Omental fat pad (tissue), 3 donors: ENCODE measurements at regions not wholly inside any gene's neighbourhood (a gene's known extent, or its start where the extent isn't known, plus 50 kb on each side); places are given as distances from the start of the nearest gene placed in this dataset.

Experiments
- ATAC-seq: fragments of 150-250 bp; one replicate; pipeline ENCODE4 v1.9.1; 2016; ENCODE audit warnings: mild to moderate bottlenecking, moderate library complexity; ENCODE audit not compliant: low FRiP score
- DNase-seq: peaks from one replicate; pipeline ENCODE4 v3.0.0-alpha.2; 2019; ENCODE audit warnings: low spot score
- TF ChIP-seq, protein P1 (sequence below), 3 donors: fragments of 450-650 bp; IDR thresholded peaks; one replicate each; pipeline ENCODE4 v1.5.1; 2016 to 2017; ENCODE audit warnings: antibody characterized with exemption in 3 of 3, mild to moderate bottlenecking in 3 of 3, moderate library complexity in 2 of 3

DNA sequence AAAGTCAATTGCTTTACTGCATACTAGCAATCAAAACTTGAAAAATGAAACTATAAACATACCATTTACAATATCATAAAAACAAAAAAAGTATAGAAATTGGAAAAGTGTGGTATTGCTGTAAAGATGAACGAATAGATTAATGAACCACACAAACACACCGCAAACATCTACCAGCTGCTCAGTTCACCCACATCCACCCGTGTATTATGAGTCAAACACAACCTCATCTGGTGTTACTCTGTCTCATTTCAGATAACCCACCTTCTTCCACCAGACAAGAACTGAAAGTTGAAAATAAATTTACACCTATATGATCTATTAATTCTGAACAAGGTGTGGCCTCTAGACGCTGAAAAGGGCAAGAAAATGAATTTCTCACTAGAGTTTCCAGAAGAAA, 53.3 kb downstream of the BLID start:
- no peak for DNase-seq
- TF ChIP-seq, protein P1, sequence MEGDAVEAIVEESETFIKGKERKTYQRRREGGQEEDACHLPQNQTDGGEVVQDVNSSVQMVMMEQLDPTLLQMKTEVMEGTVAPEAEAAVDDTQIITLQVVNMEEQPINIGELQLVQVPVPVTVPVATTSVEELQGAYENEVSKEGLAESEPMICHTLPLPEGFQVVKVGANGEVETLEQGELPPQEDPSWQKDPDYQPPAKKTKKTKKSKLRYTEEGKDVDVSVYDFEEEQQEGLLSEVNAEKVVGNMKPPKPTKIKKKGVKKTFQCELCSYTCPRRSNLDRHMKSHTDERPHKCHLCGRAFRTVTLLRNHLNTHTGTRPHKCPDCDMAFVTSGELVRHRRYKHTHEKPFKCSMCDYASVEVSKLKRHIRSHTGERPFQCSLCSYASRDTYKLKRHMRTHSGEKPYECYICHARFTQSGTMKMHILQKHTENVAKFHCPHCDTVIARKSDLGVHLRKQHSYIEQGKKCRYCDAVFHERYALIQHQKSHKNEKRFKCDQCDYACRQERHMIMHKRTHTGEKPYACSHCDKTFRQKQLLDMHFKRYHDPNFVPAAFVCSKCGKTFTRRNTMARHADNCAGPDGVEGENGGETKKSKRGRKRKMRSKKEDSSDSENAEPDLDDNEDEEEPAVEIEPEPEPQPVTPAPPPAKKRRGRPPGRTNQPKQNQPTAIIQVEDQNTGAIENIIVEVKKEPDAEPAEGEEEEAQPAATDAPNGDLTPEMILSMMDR (IDR thresholded peaks at IDR 0.05): no peak
- no peak for ATAC-seq

DNA sequence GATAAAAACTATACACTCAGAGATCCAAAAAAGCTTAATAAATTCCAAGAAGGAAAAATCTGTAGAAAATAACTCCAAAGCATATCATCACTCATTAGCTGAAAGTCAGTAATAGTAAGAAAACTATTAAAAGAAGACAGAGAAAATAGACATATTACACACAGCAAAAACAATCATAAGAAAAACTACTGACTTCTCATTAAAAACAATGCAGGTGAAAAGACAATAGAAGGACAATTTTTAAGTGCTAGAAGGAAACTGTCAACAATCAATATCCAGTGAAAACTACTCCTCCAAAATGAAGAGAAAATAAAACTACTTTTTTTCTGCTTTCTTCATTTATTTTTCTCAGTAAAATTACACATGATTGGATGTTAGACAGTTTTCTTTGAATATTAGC, 56.5 kb downstream of the BLID start:
- DNase-seq: no peak
- ATAC-seq: no peak
- TF ChIP-seq, protein P1 (IDR thresholded peaks at IDR 0.05): no peak

DNA sequence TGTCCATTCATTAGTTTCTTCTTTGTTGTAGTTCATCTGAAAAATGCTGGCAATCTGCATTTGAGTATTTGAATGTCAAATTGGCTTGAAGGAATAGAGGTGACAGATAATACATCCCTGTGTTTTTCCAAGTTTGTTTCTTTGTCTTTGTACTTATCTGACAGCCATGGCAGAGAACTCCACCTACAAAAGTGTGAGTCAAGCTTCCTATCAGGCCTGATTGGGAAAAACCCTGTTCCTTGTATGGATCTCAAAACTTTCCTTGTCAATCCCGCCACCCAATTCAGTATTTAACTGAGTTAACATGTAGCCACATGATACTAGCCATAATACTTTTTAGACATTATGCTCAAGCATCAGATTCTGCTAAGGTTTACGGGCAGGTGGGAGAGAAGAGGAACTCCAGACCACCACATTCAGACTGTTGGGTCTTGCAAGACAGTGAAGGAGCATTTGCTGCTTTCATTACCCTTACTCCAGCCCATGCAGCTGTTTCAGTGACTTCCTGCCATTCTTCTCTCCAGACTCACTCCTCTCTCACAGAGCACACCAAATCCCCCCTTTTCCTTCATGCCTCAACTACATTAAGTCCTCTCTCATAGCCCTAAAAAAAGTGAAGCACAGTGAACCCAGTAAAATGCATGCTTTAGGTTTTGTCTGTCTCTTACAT, 65.9 kb downstream of the BLID start:
- ATAC-seq: no peak
- no peak for DNase-seq
- TF ChIP-seq, protein P1 (IDR thresholded peaks at IDR 0.05): no peak

DNA sequence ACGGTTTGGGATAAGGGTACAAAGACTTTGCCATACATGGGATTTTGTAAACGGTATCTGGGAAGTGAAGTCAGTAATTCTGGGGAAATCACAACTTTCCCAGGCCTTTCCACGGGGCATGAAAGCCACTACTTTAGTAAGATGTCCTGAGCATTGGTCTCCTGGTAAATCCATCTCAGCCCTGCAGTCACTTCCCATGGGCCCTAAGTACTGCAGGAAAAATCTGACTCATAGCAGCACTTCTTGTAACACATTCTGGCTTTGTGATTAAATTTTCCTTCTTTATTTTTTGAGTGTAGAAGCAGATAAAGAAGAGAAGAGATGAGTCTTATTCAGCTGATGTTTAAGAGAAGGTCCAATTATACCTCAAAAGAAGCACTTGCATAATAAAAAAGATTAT, 67.6 kb downstream of the BLID start:
- no peak for ATAC-seq
- TF ChIP-seq, protein P1 (IDR thresholded peaks at IDR 0.05): no peak
- DNase-seq: no peak

DNA sequence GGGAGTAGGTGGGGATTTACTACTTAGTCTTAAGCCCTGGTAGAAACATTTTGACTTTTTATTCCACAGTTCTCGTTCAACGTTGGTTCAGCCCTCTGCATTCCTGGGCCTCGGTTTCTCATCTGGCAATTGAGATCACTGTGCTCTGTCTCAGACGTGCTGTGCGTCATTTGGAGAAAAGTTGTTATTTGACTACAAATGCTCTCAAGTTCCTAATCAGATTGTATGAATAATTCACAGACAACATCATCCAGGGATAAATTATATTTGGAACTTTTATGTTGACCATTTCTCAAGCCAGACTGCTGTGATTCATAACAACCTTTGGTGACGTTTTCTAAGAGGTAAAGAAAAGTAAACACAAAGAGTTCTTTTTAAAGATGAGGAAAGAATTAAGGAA, 69.2 kb downstream of the BLID start:
- TF ChIP-seq, protein P1 (IDR thresholded peaks at IDR 0.05): no peak
- no peak for ATAC-seq
- no peak for DNase-seq

DNA sequence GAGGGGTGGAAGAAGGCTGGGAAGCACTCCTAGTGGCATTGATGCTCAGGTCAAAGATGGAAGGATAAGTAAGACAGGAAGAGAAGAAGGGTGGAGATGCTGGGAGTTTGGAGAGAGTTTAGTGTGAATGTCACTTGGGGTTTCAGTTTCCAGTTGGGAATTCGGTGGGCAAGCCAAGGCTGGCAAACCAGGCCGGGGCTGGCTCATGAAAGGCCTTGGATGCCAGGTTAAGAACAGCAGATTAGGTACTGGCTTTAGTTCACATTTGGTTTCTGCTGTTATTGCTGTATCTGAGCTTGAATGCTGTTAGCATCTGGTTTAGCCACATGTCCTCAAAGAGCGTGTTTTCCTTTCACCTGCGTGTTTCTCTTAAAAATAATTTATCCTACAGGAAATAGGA, 69.6 kb downstream of the BLID start:
- TF ChIP-seq, protein P1 (IDR thresholded peaks at IDR 0.05): no peak
- DNase-seq (no peak), ATAC-seq (no peak)

DNA sequence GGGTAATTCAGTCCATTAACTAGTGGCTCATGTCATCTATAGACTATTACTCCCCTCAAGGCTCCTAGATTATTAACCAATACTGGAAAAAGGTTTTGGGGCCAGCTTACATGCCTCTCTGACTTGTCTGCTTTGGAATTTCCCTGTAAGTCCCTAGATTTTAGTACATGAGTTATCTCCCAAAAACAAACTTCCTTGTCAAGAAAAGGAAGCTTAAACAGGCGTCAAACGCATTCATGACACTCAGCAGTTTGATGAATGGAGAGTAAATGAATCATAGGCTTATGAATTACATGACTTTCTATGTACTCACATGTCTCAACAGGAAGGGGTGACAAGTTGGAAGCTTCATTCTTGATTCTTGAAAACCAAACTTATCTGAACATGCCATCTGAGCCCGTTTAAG, 70.8 kb downstream of the BLID start:
- TF ChIP-seq, protein P1 (IDR thresholded peaks at IDR 0.05): no peak
- DNase-seq: no peak
- no peak for ATAC-seq
